CD4-positive, alpha-beta T cell (primary cell): ENCODE measurements at regions not wholly inside any gene's neighbourhood (a gene's known extent, or its start where the extent isn't known, plus 50 kb on each side); places are given as distances from the start of the nearest gene placed in this dataset.

Experiments used
- ATAC-seq: fragments of 200-7000 bp; cut with Tn5 transposase; one replicate; pipeline ENCODE4 v1.10.0; 2022; ENCODE audit warnings: mild to moderate bottlenecking; ENCODE audit not compliant: poor library complexity
- CTCF ChIA-PET: fragments of 350-600 bp; sonication (Branson Sonifier 250); formaldehyde crosslinking; loops from one replicate; lab custom pipeline; 2021; ENCODE audit warnings: antibody characterized with exemption, inconsistent platforms; lab: Charles Lee
- POLR2A ChIA-PET: fragments of 350-600 bp; sonication (Branson Sonifier 250); formaldehyde crosslinking; loops from one replicate; lab custom pipeline; 2021; ENCODE audit warnings: antibody characterized with exemption, inconsistent platforms; lab: Charles Lee
- DNase-seq, 14 experiments: peaks; one replicate each; pipeline ENCODE4 v3.0.0-alpha.2; 2013 to 2020; ENCODE audit warnings: mixed read lengths in 2 of 14
- H3K27ac ChIP-seq, 2 donors: one replicate each; pipeline versions ENCODE4 v1.5.1 to v1.7.0; 2013; ENCODE audit warnings: low read length in 2 of 2, low read depth in 1 of 2, mild to moderate bottlenecking in 1 of 2
- H3K27me3 ChIP-seq, 2 experiments: 1 replicate in 1 of 2; 2 replicates in 1 of 2; pipeline versions ENCODE4 v1.6.1 to v1.7.0; 2013; ENCODE audit warnings: low read length in 2 of 2, control low read depth in 1 of 2, mild to moderate bottlenecking in 1 of 2, moderate library complexity in 1 of 2; ENCODE audit not compliant: insufficient read depth in 2 of 2, control insufficient read depth in 1 of 2
- H3K36me3 ChIP-seq: one replicate; pipeline ENCODE4 v1.6.1; 2013; ENCODE audit warnings: low read length, control low read depth; ENCODE audit not compliant: insufficient read depth
- H3K4me1 ChIP-seq: one replicate; pipeline ENCODE4 v1.6.1; 2013; ENCODE audit warnings: low read length, control low read depth; ENCODE audit not compliant: insufficient read depth
- H3K4me3 ChIP-seq: one replicate; pipeline ENCODE4 v1.5.1; 2013; ENCODE audit warnings: mild to moderate bottlenecking, low read length, moderate library complexity
- H3K9me3 ChIP-seq, 2 experiments: 1 replicate in 1 of 2; 2 replicates in 1 of 2; pipeline versions ENCODE4 v1.6.1 to v1.7.0; 2013; ENCODE audit warnings: low read length in 2 of 2, mild to moderate bottlenecking in 2 of 2, control low read depth in 1 of 2, moderate library complexity in 1 of 2; ENCODE audit not compliant: control insufficient read depth in 1 of 2, insufficient read depth in 1 of 2
- H3K27ac Mint-ChIP-seq: one replicate; pipeline ENCODE4 v1.8.0; 2020; ENCODE audit warnings: mixed read lengths
- H3K27me3 Mint-ChIP-seq: one replicate; pipeline ENCODE4 v1.8.0; 2021; ENCODE audit warnings: mixed read lengths
- H3K36me3 Mint-ChIP-seq: one replicate; pipeline ENCODE4 v1.8.0; 2021; ENCODE audit warnings: low read depth, mixed read lengths
- H3K4me1 Mint-ChIP-seq: one replicate; pipeline ENCODE4 v1.8.0; 2021; ENCODE audit warnings: low read depth, mixed read lengths
- H3K4me3 Mint-ChIP-seq: one replicate; pipeline ENCODE4 v1.8.0; 2020; ENCODE audit warnings: mild to moderate bottlenecking, mixed read lengths
- H3K9me3 Mint-ChIP-seq: one replicate; pipeline ENCODE4 v1.8.0; 2020; ENCODE audit warnings: mixed read lengths
- intact Hi-C, 2 experiments: fragments of 100-400 bp; cut with DNase I in 1 of 2; cut with micrococcal nuclease in 1 of 2; formaldehyde crosslinking; loops; one replicate each; pipeline versions ENCODE4 v1.15.1 to v1.9.0; 2023 to 2025; cut with DNase I, micrococcal nuclease
- TF ChIP-seq, protein P1 (sequence below): fragments of 200-600 bp; IDR thresholded peaks from one replicate; pipeline ENCODE4 v1.8.0; 2022; ENCODE audit warnings: antibody characterized with exemption, mild to moderate bottlenecking

DNA sequence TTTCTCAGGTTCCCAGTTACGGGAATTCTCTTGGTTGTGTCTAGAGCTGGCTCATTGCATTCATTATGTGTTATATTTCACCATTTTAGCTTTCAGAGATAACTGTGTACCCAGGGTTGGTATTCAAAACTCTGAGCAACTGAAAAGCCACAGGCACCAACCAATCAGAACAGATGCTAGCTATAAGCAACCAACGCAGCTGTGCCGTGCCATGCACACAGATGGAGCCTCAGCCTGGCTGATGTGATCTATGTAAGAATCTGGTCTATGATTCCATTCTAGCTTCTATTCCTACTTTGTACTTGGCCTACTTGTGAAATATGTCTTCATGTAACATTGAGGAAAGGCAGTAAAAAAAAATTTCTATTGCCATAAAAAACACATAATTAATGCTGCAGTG lies 95.0 kb upstream of the CCDC80 start:
- H3K27ac Mint-ChIP-seq, result peak overlapping the region; percentile 70
- peaks cover 45% of the 10 kb centered on the region for H3K4me1 ChIP-seq
- H3K36me3 Mint-ChIP-seq, result no peaks in the 10 kb centered on the region
- no peaks in the 10 kb centered on the region for H3K27me3 ChIP-seq
- H3K9me3 Mint-ChIP-seq, result no peaks in the 10 kb centered on the region
- intact Hi-C loops, result loop anchor here (2.0 to 10.0 kb wide), 5 partner anchors 77 to 551 kb away; partner anchors contain the start of gene CCDC80 (in 1 of the 2)
- ATAC-seq (no peak), DNase-seq (peak in 1 of 14 experiments; percentile 10)
- H3K27me3 Mint-ChIP-seq, result no peaks in the 10 kb centered on the region
- peaks cover 58% of the 10 kb centered on the region for H3K4me1 Mint-ChIP-seq
- peak overlapping the region in 1 of 2 donors; percentile 41 for H3K27ac ChIP-seq
- no peaks in the 10 kb centered on the region for H3K9me3 ChIP-seq
- no peak overlapping the region for H3K4me3 ChIP-seq
- H3K36me3 ChIP-seq, result no peaks in the 10 kb centered on the region
- ChIA-PET POLR2A (interaction anchor here (1.1 to 2.0 kb wide), 4 partner anchors 239 to 283 kb away, joined by 3 to 9 read pairs (median 5); partner anchors contain the start of genes CD200R1 and GTPBP8), CTCF (interaction anchor here (2.4 kb wide), 1 partner anchor 244 kb away, joined by 31 read pairs; no protein-coding TSS in a partner anchor)
- no peak overlapping the region for H3K4me3 Mint-ChIP-seq
- TF ChIP-seq, protein P1, sequence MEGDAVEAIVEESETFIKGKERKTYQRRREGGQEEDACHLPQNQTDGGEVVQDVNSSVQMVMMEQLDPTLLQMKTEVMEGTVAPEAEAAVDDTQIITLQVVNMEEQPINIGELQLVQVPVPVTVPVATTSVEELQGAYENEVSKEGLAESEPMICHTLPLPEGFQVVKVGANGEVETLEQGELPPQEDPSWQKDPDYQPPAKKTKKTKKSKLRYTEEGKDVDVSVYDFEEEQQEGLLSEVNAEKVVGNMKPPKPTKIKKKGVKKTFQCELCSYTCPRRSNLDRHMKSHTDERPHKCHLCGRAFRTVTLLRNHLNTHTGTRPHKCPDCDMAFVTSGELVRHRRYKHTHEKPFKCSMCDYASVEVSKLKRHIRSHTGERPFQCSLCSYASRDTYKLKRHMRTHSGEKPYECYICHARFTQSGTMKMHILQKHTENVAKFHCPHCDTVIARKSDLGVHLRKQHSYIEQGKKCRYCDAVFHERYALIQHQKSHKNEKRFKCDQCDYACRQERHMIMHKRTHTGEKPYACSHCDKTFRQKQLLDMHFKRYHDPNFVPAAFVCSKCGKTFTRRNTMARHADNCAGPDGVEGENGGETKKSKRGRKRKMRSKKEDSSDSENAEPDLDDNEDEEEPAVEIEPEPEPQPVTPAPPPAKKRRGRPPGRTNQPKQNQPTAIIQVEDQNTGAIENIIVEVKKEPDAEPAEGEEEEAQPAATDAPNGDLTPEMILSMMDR, result no peak

DNA sequence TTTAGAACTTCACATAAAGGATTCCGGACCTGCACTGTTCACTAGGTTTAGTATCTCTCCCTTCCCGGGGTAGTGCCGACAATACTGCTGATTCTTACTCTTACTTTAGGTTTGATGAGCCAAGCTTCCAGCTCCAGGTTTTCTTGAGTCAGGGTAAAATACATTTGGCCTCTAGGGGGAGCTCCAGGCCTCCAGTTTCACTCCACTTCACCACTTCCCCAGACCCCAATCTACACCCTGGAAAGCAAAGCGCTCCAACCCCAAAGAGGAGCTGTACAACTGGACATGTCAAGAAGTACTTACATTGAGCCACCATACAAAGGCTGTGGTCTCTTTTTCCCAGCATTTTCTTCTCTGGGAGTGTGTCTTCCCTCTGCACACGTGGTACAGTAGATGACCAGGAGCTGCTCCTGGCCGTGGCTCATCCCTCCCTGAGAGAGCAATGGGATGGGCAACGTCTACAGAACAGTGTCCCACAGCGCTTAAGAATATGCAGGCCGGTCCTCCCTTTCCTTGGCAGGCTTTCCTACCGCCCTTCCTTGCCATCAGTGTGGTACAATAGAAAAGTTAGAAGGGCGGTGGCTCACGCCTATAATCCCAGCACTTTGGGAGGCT lies 93.9 kb upstream of the CCDC80 start:
- H3K9me3 Mint-ChIP-seq, result no peaks in the 10 kb centered on the region
- H3K4me1 Mint-ChIP-seq, result peaks cover 47% of the 10 kb centered on the region
- ATAC-seq (peak; percentile 63), DNase-seq (peak; percentile 27 to 85 (median 53))
- no peak overlapping the region for H3K4me3 ChIP-seq
- TF ChIP-seq, protein P1, result peak; percentile 78
- no peaks in the 10 kb centered on the region for H3K36me3 ChIP-seq
- ChIA-PET CTCF (interaction anchor here (0.5 to 2.4 kb wide), 23 partner anchors 9 to 553 kb away, joined by 3 to 31 read pairs (median 4); partner anchors contain the start of genes CD200R1 and GTPBP8), POLR2A (interaction anchor here (0.8 to 1.8 kb wide), 9 partner anchors 79 to 267 kb away, joined by 3 to 9 read pairs (median 4); partner anchors contain the start of genes CD200R1 and GTPBP8)
- intact Hi-C loops, result loop anchor here (1.0 to 10.0 kb wide), 7 partner anchors 78 to 552 kb away; partner anchors contain the start of gene CCDC80 (in 2 of the 2)
- H3K9me3 ChIP-seq, result no peaks in the 10 kb centered on the region
- H3K27me3 Mint-ChIP-seq, result no peaks in the 10 kb centered on the region
- H3K27me3 ChIP-seq, result no peaks in the 10 kb centered on the region
- H3K4me3 Mint-ChIP-seq, result no peak overlapping the region
- no peak overlapping the region for H3K27ac ChIP-seq
- H3K4me1 ChIP-seq, result peaks cover 37% of the 10 kb centered on the region
- no peak overlapping the region for H3K27ac Mint-ChIP-seq
- H3K36me3 Mint-ChIP-seq, result no peaks in the 10 kb centered on the region

- H3K27ac ChIP-seq, result no peak overlapping the region
- TF ChIP-seq, protein P1, result no peak
- Mint-ChIP-seq H3K27me3 (no peaks in the 10 kb centered on the region), H3K36me3 (no peaks in the 10 kb centered on the region), H3K9me3 (no peaks in the 10 kb centered on the region), H3K4me1 (peaks cover 41% of the 10 kb centered on the region), H3K4me3 (no peak overlapping the region), H3K27ac (no peak overlapping the region)
- ChIA-PET CTCF (interaction anchor here (0.6 to 2.4 kb wide), 21 partner anchors 10 to 554 kb away, joined by 3 to 31 read pairs (median 4); partner anchors contain the start of genes CD200R1 and GTPBP8), POLR2A (interaction anchor here (0.8 to 1.8 kb wide), 9 partner anchors 79 to 268 kb away, joined by 3 to 9 read pairs (median 4); partner anchors contain the start of genes CD200R1 and GTPBP8)
- DNase-seq (no peak), ATAC-seq (no peak)
- no peaks in the 10 kb centered on the region for H3K36me3 ChIP-seq
- H3K4me1 ChIP-seq, result peaks cover 32% of the 10 kb centered on the region
- H3K4me3 ChIP-seq, result no peak overlapping the region
- no peaks in the 10 kb centered on the region for H3K9me3 ChIP-seq
- intact Hi-C loops, result loop anchor here (1.0 to 10.0 kb wide), 6 partner anchors 79 to 553 kb away; partner anchors contain the start of gene CCDC80 (in 2 of the 2)
- no peaks in the 10 kb centered on the region for H3K27me3 ChIP-seq
These were observed 93.2 kb upstream of the CCDC80 start for GRCh38 chr3:112734171-112734570.
